Loucy (cell line): ENCODE measurements at regions not wholly inside any gene's neighbourhood (a gene's known extent, or its start where the extent isn't known, plus 50 kb on each side); places are given as distances from the start of the nearest gene placed in this dataset.

ENCODE experiments used
- CTCF ChIP-seq: fragments of 200-600 bp; sonication (generic); conservative IDR thresholded peaks from 2 replicates; pipeline ENCODE4 v1.5.1; 2014; ENCODE audit warnings: mild to moderate bottlenecking, antibody characterized with exemption, low read length
- EZH2phosphoT487 ChIP-seq: fragments of 200-600 bp; IDR thresholded peaks from 2 replicates; pipeline ENCODE4 v1.6.1; 2018; ENCODE audit warnings: antibody characterized with exemption, mild to moderate bottlenecking, moderate library complexity, borderline replicate concordance

DNA sequence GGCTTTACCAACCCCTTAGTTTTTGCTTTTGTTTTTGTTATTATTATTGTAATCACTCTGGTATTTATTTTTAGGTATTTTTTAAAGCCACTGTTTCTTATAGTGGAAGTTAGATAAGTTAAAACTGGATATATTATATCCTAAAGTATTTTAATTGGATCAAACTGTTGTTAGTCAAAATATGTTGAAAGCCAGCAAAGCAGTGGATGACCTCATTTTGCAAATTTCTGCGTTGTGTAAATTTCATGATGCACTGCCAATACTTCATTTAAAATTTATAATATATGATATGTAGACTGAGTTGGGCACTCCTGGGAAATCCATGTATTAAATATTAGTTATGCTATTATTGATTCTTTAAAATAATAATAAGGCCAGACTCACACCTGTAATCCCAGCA, 661.7 kb upstream of the NRXN1 start:
- TF ChIP-seq CTCF (no peak), EZH2phosphoT487 (no peak)
